Ovary (tissue), 7 donors: ENCODE measurements at regions not wholly inside any gene's neighbourhood (a gene's known extent, or its start where the extent isn't known, plus 50 kb on each side); places are given as distances from the start of the nearest gene placed in this dataset.

Experiments
- DNase-seq, 5 donors: peaks; one replicate each; pipeline ENCODE4 v3.0.0-alpha.2; 2019 to 2020
- H3K27ac ChIP-seq, 2 donors: fragments of 200-600 bp; one replicate each; pipeline versions ENCODE4 v1.5.1 to v1.8.0; 2019 to 2022
- H3K27me3 ChIP-seq: fragments of 200-600 bp; one replicate; pipeline ENCODE4 v1.8.0; 2022
- H3K36me3 ChIP-seq: fragments of 200-600 bp; sonication (generic); one replicate; pipeline ENCODE4 v1.5.1; 2019
- H3K4me1 ChIP-seq: one replicate; pipeline ENCODE4 v1.8.1; 2013; ENCODE audit warnings: mild to moderate bottlenecking, moderate library complexity; ENCODE audit not compliant: insufficient read depth
- H3K4me3 ChIP-seq: fragments of 200-600 bp; sonication (generic); one replicate; pipeline ENCODE4 v1.5.1; 2017
- H3K9me3 ChIP-seq, 2 donors: fragments of 200-600 bp in 1 of 2; sonication (generic) in 1 of 2; one replicate each; pipeline versions ENCODE4 v1.5.1 to v1.8.1; 2013 to 2019; ENCODE audit warnings: mild to moderate bottlenecking in 1 of 2, moderate library complexity in 1 of 2
- CTCF ChIP-seq, 3 donors: fragments of 450-650 bp in 2 of 3; fragments of 200-600 bp in 1 of 3; IDR thresholded peaks; one replicate each; pipeline versions ENCODE4 v1.5.1 to v1.8.0; 2016 to 2022; ENCODE audit warnings: antibody characterized with exemption in 3 of 3, mild to moderate bottlenecking in 1 of 3
- EP300 ChIP-seq: sonication (generic); formaldehyde crosslinking; IDR thresholded peaks from one replicate; pipeline ENCODE4 v1.6.1; 2017; ENCODE audit warnings: antibody characterized with exemption
- POLR2A ChIP-seq: fragments of 450-650 bp; IDR thresholded peaks from one replicate; pipeline ENCODE4 v1.6.1; 2017; ENCODE audit warnings: antibody characterized with exemption, mild to moderate bottlenecking, moderate library complexity
- WGBS, 3 donors: extraction: QIAGEN DNeasy Blood & Tissue Kit in 1 of 3; methylation state at CpG; one replicate each; pipeline versions ENCODE4 v1.1.5 to v1.1.7; 2013 to 2017; 5-methylcytosine and 5-hydroxymethylcytosine counted together
- intact Hi-C, 4 donors: fragments of 100-400 bp; cut with DNase I; formaldehyde crosslinking; loops; one replicate each; pipeline versions ENCODE4 v1.11.0 to v1.15.1; 2022 to 2023
- donor health status: DM: no; HTN: no; CAD: no; lungs with moderate emphysema.
- donor health status: DM: no; HTN: no; CAD: no.
- donor health status: Bipolar disorder and iron deficiency.
- donor health status: DM: no; HTN: no; CAD: no.
- donor health status: DM: yes; HTN: yes; CAD: no.

GRCh38 chr9:129524582-129525270 lies 96.2 kb downstream of the C9orf50 start:
- H3K9me3 ChIP-seq = no peaks in the 10 kb centered on the region
- DNase-seq = no peak

GRCh38 chr9:129523943-129524581 lies 96.8 kb downstream of the C9orf50 start:
- H3K27ac ChIP-seq = no peak overlapping the region
- DNase-seq = no peak
- WGBS, 3 donors = 62 to 75% (median 71%) methylated on average over 8 of the region's 8 CpGs
- no peaks in the 10 kb centered on the region for H3K36me3 ChIP-seq
- no peak for TF ChIP-seq CTCF (IDR thresholded peaks at IDR 0.05)
- TF ChIP-seq POLR2A = no peak
- TF ChIP-seq EP300 = no peak
- H3K9me3 ChIP-seq = no peaks in the 10 kb centered on the region
- intact Hi-C loops = no loop called here
- H3K4me3 ChIP-seq = no peak overlapping the region
- no peaks in the 10 kb centered on the region for H3K4me1 ChIP-seq
- no peaks in the 10 kb centered on the region for H3K27me3 ChIP-seq

More at GRCh38 chr9:129524582-129525270, 96.2 kb downstream of the C9orf50 start:
- Histone ChIP-seq H3K4me1 (no peaks in the 10 kb centered on the region), H3K36me3 (no peaks in the 10 kb centered on the region), H3K27ac (no peak overlapping the region), H3K27me3 (no peaks in the 10 kb centered on the region), H3K4me3 (no peak overlapping the region)
- TF ChIP-seq POLR2A (no peak), EP300 (no peak), CTCF (IDR thresholded peaks at IDR 0.05) (no peak)
- intact Hi-C loops = no loop called here
- WGBS, 3 donors = 66 to 68% (median 66%) methylated on average over 17 of the region's 17 CpGs

- WGBS, 3 donors = 70 to 84% (median 81%) methylated on average over 7 of the region's 7 CpGs
- intact Hi-C loops = no loop called here
- H3K27me3 ChIP-seq = no peaks in the 10 kb centered on the region
These were observed 98.5 kb downstream of the C9orf50 start for GRCh38 chr9:129522351-129522750.

GRCh38 chr9:129520082-129520481 lies 100.8 kb downstream of the C9orf50 start:
- no peak for TF ChIP-seq POLR2A
- no peak for TF ChIP-seq EP300
- no peak for TF ChIP-seq CTCF (IDR thresholded peaks at IDR 0.05)
- H3K27me3 ChIP-seq = no peaks in the 10 kb centered on the region
- no peaks in the 10 kb centered on the region for H3K9me3 ChIP-seq
- intact Hi-C loops = no loop called here
- H3K4me3 ChIP-seq = no peak overlapping the region
- H3K27ac ChIP-seq = no peak overlapping the region
- H3K36me3 ChIP-seq = no peaks in the 10 kb centered on the region
- 62 to 77% (median 69%) methylated on average over 3 of the region's 3 CpGs for WGBS, 3 donors
- no peaks in the 10 kb centered on the region for H3K4me1 ChIP-seq
- no peak for DNase-seq

More at GRCh38 chr9:129522351-129522750, 98.5 kb downstream of the C9orf50 start:
- no peaks in the 10 kb centered on the region for H3K9me3 ChIP-seq
- no peak for DNase-seq
- TF ChIP-seq EP300 = no peak
- TF ChIP-seq CTCF (IDR thresholded peaks at IDR 0.05) = no peak
- no peak for TF ChIP-seq POLR2A
- no peaks in the 10 kb centered on the region for H3K4me1 ChIP-seq
- no peak overlapping the region for H3K27ac ChIP-seq
- H3K36me3 ChIP-seq = no peaks in the 10 kb centered on the region
- no peak overlapping the region for H3K4me3 ChIP-seq
